Stimulated activated naive CD4-positive, alpha-beta T cell (primary cell): ENCODE measurements at regions not wholly inside any gene's neighbourhood (a gene's known extent, or its start where the extent isn't known, plus 50 kb on each side); places are given as distances from the start of the nearest gene placed in this dataset.
"Not testable (repeated sequence)": the region's sequence is repeated elsewhere in the genome, so short reads cannot be mapped to it uniquely, and the experiment has no call there.

Source experiments
- DNase-seq, 6 experiments: peaks; one replicate each; lab custom pipeline; 2025; lab: John Stamatoyannopoulos, UW

- no peak for DNase-seq
Measured at GRCh38 chr5:88092958-88093605, 175.6 kb downstream of the TMEM161B start.

GRCh38 chr5:88092358-88092757 is 176.3 kb downstream of the TMEM161B start:
- DNase-seq: no peak

- no peak for DNase-seq
Measured at GRCh38 chr5:88090506-88090905, 178.1 kb downstream of the TMEM161B start.

- DNase-seq: no peak
Measured at GRCh38 chr5:88089719-88090390, 178.8 kb downstream of the TMEM161B start.

- DNase-seq: no peak
Measured at GRCh38 chr5:88085462-88085861, 183.2 kb downstream of the TMEM161B start.

- no peak for DNase-seq
Measured at GRCh38 chr5:88081877-88082276, 186.8 kb downstream of the TMEM161B start.

- DNase-seq: no peak
Measured at GRCh38 chr5:88063813-88064212, 204.8 kb downstream of the TMEM161B start.

GRCh38 chr5:88060194-88060593 is 208.5 kb downstream of the TMEM161B start:
- DNase-seq: no peak

GRCh38 chr5:88058625-88059024 is 210.0 kb downstream of the TMEM161B start:
- DNase-seq: no peak

- not testable (repeated sequence) for DNase-seq
Measured at GRCh38 chr5:88052468-88052867, 216.2 kb downstream of the TMEM161B start.

- no peak for DNase-seq
Measured at GRCh38 chr5:88051148-88051547, 217.5 kb downstream of the TMEM161B start.

- DNase-seq: no peak
Measured at GRCh38 chr5:88049737-88050136, 218.9 kb downstream of the TMEM161B start.

- no peak for DNase-seq
Measured at GRCh38 chr5:88049156-88049555, 219.5 kb downstream of the TMEM161B start.

GRCh38 chr5:88045931-88046461 is 222.6 kb downstream of the TMEM161B start:
- DNase-seq: no peak

GRCh38 chr5:88045165-88045564 is 223.5 kb downstream of the TMEM161B start:
- no peak for DNase-seq

- DNase-seq: no peak
Measured at GRCh38 chr5:88034520-88034919, 234.1 kb downstream of the TMEM161B start.

GRCh38 chr5:88033191-88033590 is 235.5 kb downstream of the TMEM161B start:
- DNase-seq: no peak

- DNase-seq: no peak
Measured at GRCh38 chr5:88029011-88029410, 239.6 kb downstream of the TMEM161B start.

GRCh38 chr5:88021141-88021540 is 247.5 kb downstream of the TMEM161B start:
- no peak for DNase-seq

- DNase-seq: not testable (repeated sequence)
Measured at GRCh38 chr5:88014984-88015383, 253.7 kb downstream of the TMEM161B start.

- DNase-seq: no peak
Measured at GRCh38 chr5:88000877-88001276, 267.8 kb downstream of the TMEM161B start.

GRCh38 chr5:87997662-87998061 is 271.0 kb downstream of the TMEM161B start:
- DNase-seq: no peak

- DNase-seq: no peak
Measured at GRCh38 chr5:87966213-87966612, 302.4 kb downstream of the TMEM161B start.

- DNase-seq: no peak
Measured at GRCh38 chr5:87954121-87954520, 314.5 kb downstream of the TMEM161B start.
